HEK293 (cell line): ENCODE measurements at regions not wholly inside any gene's neighbourhood (a gene's known extent, or its start where the extent isn't known, plus 50 kb on each side); places are given as distances from the start of the nearest gene placed in this dataset.

Experiments
- CTCF ChIA-PET: fragments of 350-600 bp; formaldehyde crosslinking; extraction: SDS; loops from one replicate; lab custom pipeline; 2021; ENCODE audit warnings: antibody characterized with exemption; lab: Yijun Ruan, JAX
- POLR2A ChIA-PET: fragments of 300-600 bp; formaldehyde crosslinking; extraction: SDS; loops from one replicate; lab custom pipeline; 2020; ENCODE audit warnings: antibody characterized with exemption, inconsistent platforms; lab: Yijun Ruan, JAX
- H3K27ac ChIP-seq: fragments of 200-500 bp; sonication (Bioruptor generic); 2 replicates; pipeline ENCODE4 v1.5.1; 2014; ENCODE audit warnings: low read depth, low read length, control low read depth, inconsistent platforms; ENCODE audit errors: extremely low read depth
- H3K36me3 ChIP-seq, 2 experiments: fragments of 200-500 bp in 1 of 2; sonication (Bioruptor generic) in 1 of 2; 1 replicate in 1 of 2; 2 replicates in 1 of 2; pipeline ENCODE4 v1.5.1; 2014 to 2017; ENCODE audit warnings: inconsistent platforms in 2 of 2, low read length in 2 of 2; ENCODE audit not compliant: control insufficient read depth in 2 of 2, insufficient read depth in 1 of 2
- H3K4me1 ChIP-seq: fragments of 200-500 bp; sonication (Bioruptor generic); 2 replicates; pipeline ENCODE4 v1.5.1; 2014; ENCODE audit warnings: mild to moderate bottlenecking, low read length, inconsistent platforms; ENCODE audit not compliant: control insufficient read depth, insufficient read depth
- H3K4me3 ChIP-seq: 2 replicates; pipeline ENCODE4 v1.5.1; 2011; ENCODE audit warnings: low read depth, mild to moderate bottlenecking, control low read depth, low read length, moderate library complexity
- H3K9me3 ChIP-seq: fragments of 200-500 bp; sonication (Bioruptor generic); 2 replicates; pipeline ENCODE4 v1.5.1; 2014; ENCODE audit warnings: low read depth, low read length, inconsistent platforms; ENCODE audit not compliant: control insufficient read depth, insufficient read depth
- GLI2 ChIP-seq: fragments of 450-650 bp; formaldehyde crosslinking; IDR thresholded peaks from 2 replicates; pipeline ENCODE4; 2017; ENCODE audit warnings: missing biosample characterization, missing genetic modification characterization, low read depth, borderline replicate concordance
- OVOL3 ChIP-seq: fragments of 450-650 bp; formaldehyde crosslinking; IDR thresholded peaks from 2 replicates; pipeline ENCODE4 v1.5.1; 2016; ENCODE audit warnings: missing biosample characterization, missing genetic modification characterization
- ZNF133 ChIP-seq: fragments of 450-650 bp; formaldehyde crosslinking; IDR thresholded peaks from 2 replicates; pipeline ENCODE4 v1.5.1; 2016; ENCODE audit warnings: missing biosample characterization, missing genetic modification characterization
- ZNF138 ChIP-seq: fragments of 450-650 bp; formaldehyde crosslinking; IDR thresholded peaks from 2 replicates; pipeline ENCODE4 v1.5.1; 2016; ENCODE audit warnings: missing biosample characterization, missing genetic modification characterization, borderline replicate concordance
- ZNF350 ChIP-seq: fragments of 450-650 bp; formaldehyde crosslinking; IDR thresholded peaks from 2 replicates; pipeline ENCODE4 v1.5.0; 2017; ENCODE audit warnings: missing biosample characterization, mild to moderate bottlenecking, missing genetic modification characterization
- ZNF514 ChIP-seq: fragments of 450-650 bp; formaldehyde crosslinking; IDR thresholded peaks from 2 replicates; pipeline ENCODE4 v1.5.1; 2016; ENCODE audit warnings: missing biosample characterization, missing genetic modification characterization
- ZNF571 ChIP-seq: fragments of 450-650 bp; formaldehyde crosslinking; IDR thresholded peaks from 2 replicates; pipeline ENCODE4 v1.5.0; 2017; ENCODE audit warnings: missing biosample characterization, missing genetic modification characterization
- ZNF626 ChIP-seq: fragments of 450-650 bp; sonication (Bioruptor Pico); formaldehyde crosslinking; IDR thresholded peaks from 2 replicates; pipeline ENCODE4 v1.5.1; 2018; ENCODE audit warnings: missing biosample characterization, missing genetic modification characterization, inconsistent platforms
- ZNF701 ChIP-seq: fragments of 450-650 bp; formaldehyde crosslinking; IDR thresholded peaks from 2 replicates; pipeline ENCODE4 v1.5.1; 2016; ENCODE audit warnings: missing biosample characterization, missing genetic modification characterization
- ZNF768 ChIP-seq: fragments of 450-650 bp; formaldehyde crosslinking; IDR thresholded peaks from 2 replicates; pipeline ENCODE4 v1.5.1; 2018; ENCODE audit warnings: missing biosample characterization, mild to moderate bottlenecking, missing genetic modification characterization
- ZNF785 ChIP-seq: fragments of 450-650 bp; formaldehyde crosslinking; IDR thresholded peaks from 2 replicates; pipeline ENCODE4 v1.5.1; 2016; ENCODE audit warnings: missing biosample characterization, missing genetic modification characterization
- ZNF792 ChIP-seq: fragments of 450-650 bp; formaldehyde crosslinking; IDR thresholded peaks from 2 replicates; pipeline ENCODE4 v1.5.1; 2016; ENCODE audit warnings: missing biosample characterization, missing genetic modification characterization
- ZSCAN23 ChIP-seq: fragments of 450-650 bp; formaldehyde crosslinking; IDR thresholded peaks from 2 replicates; pipeline ENCODE4 v1.5.1; 2016; ENCODE audit warnings: missing biosample characterization, missing genetic modification characterization
- TF ChIP-seq, protein P1 (sequence below): sonication (generic); formaldehyde crosslinking; IDR thresholded peaks from 2 replicates; pipeline ENCODE4 v1.8.1; 2022; ENCODE audit warnings: mild to moderate bottlenecking, moderate library complexity, missing genetic modification reagents
- TF ChIP-seq, protein P2 (sequence below): fragments of 450-650 bp; formaldehyde crosslinking; IDR thresholded peaks from 2 replicates; pipeline ENCODE4 v1.5.1; 2016; ENCODE audit warnings: missing biosample characterization, missing genetic modification characterization
- TF ChIP-seq, protein P3 (sequence below): fragments of 450-650 bp; formaldehyde crosslinking; IDR thresholded peaks from 2 replicates; pipeline ENCODE4 v1.5.1; 2016; ENCODE audit warnings: missing biosample characterization, missing genetic modification characterization
- TF ChIP-seq, protein P4 (sequence below): fragments of 450-650 bp; formaldehyde crosslinking; conservative IDR thresholded peaks from 2 replicates; pipeline ENCODE4 v1.5.1; 2016; ENCODE audit warnings: low read depth, missing biosample characterization, missing genetic modification characterization
- TF ChIP-seq, protein P5 (sequence below): fragments of 450-650 bp; formaldehyde crosslinking; IDR thresholded peaks from 2 replicates; pipeline ENCODE4 v1.5.1; 2016; ENCODE audit warnings: missing biosample characterization, missing genetic modification characterization, borderline replicate concordance

DNA sequence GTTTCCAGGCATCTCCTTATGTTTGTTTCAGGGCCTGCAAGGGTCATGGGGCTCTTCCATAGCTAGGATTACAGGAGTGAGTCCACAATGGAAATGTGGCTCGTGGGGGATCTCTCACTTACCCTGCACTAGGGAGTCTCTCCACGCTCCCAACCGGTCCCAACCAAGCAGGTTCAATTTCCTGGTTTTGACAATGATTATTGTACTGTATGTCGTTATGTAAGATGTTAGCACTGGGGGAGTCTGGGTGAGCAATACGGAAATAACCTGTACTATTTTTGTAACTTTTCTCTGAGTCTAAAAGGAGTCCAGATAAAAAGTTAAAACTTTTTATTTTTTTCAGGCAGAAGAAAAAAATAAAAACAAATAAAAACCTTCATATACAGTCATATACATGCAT, 325.7 kb upstream of the RGS6 start:
- H3K9me3 ChIP-seq, result no peaks in the 10 kb centered on the region
- ChIA-PET CTCF (interaction anchor here (0.7 kb wide), 1 partner anchor 79 kb away, joined by 4 read pairs; no protein-coding TSS in a partner anchor), POLR2A (no interaction called here)
- peaks cover 11% of the 10 kb centered on the region for H3K4me1 ChIP-seq
- H3K27ac ChIP-seq, result no peak overlapping the region
- H3K36me3 ChIP-seq, result no peaks in the 10 kb centered on the region
- TF ChIP-seq ZNF514 (tag by site-specific recombination) (no peak), ZNF138 (tag by site-specific recombination) (no peak), OVOL3 (tag by site-specific recombination) (no peak), ZNF350 (no peak), ZNF768 (tag by site-specific recombination) (no peak), ZSCAN23 (tag by site-specific recombination) (no peak), GLI2 (tag by site-specific recombination) (no peak), ZNF626 (tag by site-specific recombination) (no peak), ZNF701 (tag by site-specific recombination) (no peak), ZNF571 (tag by site-specific recombination) (no peak)
- TF ChIP-seq, protein P1, sequence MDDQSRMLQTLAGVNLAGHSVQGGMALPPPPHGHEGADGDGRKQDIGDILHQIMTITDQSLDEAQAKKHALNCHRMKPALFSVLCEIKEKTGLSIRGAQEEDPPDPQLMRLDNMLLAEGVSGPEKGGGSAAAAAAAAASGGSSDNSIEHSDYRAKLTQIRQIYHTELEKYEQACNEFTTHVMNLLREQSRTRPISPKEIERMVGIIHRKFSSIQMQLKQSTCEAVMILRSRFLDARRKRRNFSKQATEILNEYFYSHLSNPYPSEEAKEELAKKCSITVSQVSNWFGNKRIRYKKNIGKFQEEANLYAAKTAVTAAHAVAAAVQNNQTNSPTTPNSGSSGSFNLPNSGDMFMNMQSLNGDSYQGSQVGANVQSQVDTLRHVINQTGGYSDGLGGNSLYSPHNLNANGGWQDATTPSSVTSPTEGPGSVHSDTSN, result no peak
- TF ChIP-seq, protein P2, sequence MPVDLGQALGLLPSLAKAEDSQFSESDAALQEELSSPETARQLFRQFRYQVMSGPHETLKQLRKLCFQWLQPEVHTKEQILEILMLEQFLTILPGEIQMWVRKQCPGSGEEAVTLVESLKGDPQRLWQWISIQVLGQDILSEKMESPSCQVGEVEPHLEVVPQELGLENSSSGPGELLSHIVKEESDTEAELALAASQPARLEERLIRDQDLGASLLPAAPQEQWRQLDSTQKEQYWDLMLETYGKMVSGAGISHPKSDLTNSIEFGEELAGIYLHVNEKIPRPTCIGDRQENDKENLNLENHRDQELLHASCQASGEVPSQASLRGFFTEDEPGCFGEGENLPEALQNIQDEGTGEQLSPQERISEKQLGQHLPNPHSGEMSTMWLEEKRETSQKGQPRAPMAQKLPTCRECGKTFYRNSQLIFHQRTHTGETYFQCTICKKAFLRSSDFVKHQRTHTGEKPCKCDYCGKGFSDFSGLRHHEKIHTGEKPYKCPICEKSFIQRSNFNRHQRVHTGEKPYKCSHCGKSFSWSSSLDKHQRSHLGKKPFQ, result no peak
- TF ChIP-seq, protein P3, sequence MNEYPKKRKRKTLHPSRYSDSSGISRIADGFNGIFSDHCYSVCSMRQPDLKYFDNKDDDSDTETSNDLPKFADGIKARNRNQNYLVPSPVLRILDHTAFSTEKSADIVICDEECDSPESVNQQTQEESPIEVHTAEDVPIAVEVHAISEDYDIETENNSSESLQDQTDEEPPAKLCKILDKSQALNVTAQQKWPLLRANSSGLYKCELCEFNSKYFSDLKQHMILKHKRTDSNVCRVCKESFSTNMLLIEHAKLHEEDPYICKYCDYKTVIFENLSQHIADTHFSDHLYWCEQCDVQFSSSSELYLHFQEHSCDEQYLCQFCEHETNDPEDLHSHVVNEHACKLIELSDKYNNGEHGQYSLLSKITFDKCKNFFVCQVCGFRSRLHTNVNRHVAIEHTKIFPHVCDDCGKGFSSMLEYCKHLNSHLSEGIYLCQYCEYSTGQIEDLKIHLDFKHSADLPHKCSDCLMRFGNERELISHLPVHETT (tag by site-specific recombination), result no peak
- TF ChIP-seq, all 188 proteins: peak for 0
- H3K4me3 ChIP-seq, result no peak overlapping the region

DNA sequence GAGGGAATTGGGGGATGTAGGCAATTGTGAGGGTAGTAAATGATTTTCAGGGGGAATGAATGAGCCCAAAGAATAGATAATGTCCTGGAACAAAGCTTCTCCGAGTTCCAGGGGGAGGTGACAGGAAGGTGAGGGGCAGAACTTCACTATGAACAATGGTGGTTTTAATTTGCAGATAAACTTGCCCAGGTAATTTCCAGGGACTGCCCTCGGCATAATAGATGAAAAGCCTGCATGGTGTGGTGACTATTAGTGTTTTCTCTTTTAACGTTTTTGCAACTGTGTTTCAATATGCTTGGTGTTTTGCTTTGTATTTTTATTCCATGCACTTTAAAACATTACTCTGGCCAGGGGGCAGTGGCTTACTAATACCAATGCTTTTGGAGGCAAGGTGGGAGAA, 325.2 kb upstream of the RGS6 start:
- TF ChIP-seq, protein P4, sequence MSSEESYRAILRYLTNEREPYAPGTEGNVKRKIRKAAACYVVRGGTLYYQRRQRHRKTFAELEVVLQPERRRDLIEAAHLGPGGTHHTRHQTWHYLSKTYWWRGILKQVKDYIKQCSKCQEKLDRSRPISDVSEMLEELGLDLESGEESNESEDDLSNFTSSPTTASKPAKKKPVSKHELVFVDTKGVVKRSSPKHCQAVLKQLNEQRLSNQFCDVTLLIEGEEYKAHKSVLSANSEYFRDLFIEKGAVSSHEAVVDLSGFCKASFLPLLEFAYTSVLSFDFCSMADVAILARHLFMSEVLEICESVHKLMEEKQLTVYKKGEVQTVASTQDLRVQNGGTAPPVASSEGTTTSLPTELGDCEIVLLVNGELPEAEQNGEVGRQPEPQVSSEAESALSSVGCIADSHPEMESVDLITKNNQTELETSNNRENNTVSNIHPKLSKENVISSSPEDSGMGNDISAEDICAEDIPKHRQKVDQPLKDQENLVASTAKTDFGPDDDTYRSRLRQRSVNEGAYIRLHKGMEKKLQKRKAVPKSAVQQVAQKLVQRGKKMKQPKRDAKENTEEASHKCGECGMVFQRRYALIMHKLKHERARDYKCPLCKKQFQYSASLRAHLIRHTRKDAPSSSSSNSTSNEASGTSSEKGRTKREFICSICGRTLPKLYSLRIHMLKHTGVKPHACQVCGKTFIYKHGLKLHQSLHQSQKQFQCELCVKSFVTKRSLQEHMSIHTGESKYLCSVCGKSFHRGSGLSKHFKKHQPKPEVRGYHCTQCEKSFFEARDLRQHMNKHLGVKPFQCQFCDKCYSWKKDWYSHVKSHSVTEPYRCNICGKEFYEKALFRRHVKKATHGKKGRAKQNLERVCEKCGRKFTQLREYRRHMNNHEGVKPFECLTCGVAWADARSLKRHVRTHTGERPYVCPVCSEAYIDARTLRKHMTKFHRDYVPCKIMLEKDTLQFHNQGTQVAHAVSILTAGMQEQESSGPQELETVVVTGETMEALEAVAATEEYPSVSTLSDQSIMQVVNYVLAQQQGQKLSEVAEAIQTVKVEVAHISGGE (tag by site-specific recombination), result no peak
- TF ChIP-seq ZNF785 (tag by site-specific recombination) (no peak), ZNF792 (no peak), ZNF133 (no peak)
- TF ChIP-seq, protein P5, sequence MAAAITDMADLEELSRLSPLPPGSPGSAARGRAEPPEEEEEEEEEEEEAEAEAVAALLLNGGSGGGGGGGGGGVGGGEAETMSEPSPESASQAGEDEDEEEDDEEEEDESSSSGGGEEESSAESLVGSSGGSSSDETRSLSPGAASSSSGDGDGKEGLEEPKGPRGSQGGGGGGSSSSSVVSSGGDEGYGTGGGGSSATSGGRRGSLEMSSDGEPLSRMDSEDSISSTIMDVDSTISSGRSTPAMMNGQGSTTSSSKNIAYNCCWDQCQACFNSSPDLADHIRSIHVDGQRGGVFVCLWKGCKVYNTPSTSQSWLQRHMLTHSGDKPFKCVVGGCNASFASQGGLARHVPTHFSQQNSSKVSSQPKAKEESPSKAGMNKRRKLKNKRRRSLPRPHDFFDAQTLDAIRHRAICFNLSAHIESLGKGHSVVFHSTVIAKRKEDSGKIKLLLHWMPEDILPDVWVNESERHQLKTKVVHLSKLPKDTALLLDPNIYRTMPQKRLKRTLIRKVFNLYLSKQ (tag by site-specific recombination), result no peak
- Histone ChIP-seq H3K27ac (no peak overlapping the region), H3K9me3 (no peaks in the 10 kb centered on the region), H3K4me3 (no peak overlapping the region), H3K36me3 (no peaks in the 10 kb centered on the region), H3K4me1 (peaks cover 11% of the 10 kb centered on the region)
- ChIA-PET POLR2A (no interaction called here), CTCF (interaction anchor here (0.7 kb wide), 1 partner anchor 79 kb away, joined by 4 read pairs; no protein-coding TSS in a partner anchor)
